ENCODE measurements at regions not wholly inside any gene's neighbourhood (a gene's known extent, or its start where the extent isn't known, plus 50 kb on each side); places are given as distances from the start of the nearest gene placed in this dataset.
"Not testable (repeated sequence)": the region's sequence is repeated elsewhere in the genome, so short reads cannot be mapped to it uniquely, and the experiment has no call there.

DNA sequence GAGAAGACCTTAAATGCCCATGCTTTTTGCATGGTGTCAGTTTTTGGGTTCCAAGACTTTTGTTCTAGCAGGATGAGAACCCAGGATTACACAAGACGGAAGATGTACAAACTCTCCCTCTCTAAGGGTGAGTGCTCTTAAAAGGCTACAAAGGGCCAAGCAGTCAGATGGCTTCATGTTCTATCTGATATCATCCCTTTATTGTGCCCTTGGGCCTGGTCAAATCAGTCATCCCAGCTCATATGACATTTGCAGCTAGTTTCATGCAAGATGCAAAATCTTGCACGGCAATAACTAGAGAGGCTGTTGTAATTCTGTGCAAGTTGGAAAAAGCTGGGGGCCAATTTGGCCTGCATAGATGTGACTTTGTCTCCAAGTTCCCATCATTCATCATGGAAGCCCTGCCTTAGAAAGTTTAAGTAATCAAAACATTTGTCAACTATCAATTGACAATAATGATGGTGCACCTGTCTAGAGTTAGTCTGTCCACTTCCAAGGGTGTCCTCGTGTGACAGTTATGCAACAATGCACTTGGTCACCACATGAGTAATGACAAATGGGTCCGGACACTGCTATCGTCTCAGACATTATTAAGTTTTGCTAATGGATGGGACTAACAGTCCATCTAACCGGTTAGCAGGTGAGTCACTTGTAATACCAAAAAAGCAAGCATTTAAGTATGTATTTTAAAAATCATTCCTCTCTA is 58.6 kb upstream of the ZFHX3 start:
- DNase-seq (ENCODE audit: low read depth) (no peak), FAIRE-seq (no peak)
- TF ChIP-seq, protein P1, sequence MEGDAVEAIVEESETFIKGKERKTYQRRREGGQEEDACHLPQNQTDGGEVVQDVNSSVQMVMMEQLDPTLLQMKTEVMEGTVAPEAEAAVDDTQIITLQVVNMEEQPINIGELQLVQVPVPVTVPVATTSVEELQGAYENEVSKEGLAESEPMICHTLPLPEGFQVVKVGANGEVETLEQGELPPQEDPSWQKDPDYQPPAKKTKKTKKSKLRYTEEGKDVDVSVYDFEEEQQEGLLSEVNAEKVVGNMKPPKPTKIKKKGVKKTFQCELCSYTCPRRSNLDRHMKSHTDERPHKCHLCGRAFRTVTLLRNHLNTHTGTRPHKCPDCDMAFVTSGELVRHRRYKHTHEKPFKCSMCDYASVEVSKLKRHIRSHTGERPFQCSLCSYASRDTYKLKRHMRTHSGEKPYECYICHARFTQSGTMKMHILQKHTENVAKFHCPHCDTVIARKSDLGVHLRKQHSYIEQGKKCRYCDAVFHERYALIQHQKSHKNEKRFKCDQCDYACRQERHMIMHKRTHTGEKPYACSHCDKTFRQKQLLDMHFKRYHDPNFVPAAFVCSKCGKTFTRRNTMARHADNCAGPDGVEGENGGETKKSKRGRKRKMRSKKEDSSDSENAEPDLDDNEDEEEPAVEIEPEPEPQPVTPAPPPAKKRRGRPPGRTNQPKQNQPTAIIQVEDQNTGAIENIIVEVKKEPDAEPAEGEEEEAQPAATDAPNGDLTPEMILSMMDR (IDR thresholded peaks at IDR 0.05; ENCODE audit: insufficient read depth, low read length, severe bottlenecking), result no peak
- Histone ChIP-seq H3K4me3 (ENCODE audit: low read depth, low read length) (no peak overlapping the region), H3K27me3 (ENCODE audit: control insufficient read depth, insufficient read depth, low read length) (no peaks in the 10 kb centered on the region), H3K36me3 (ENCODE audit: control insufficient read depth, insufficient read depth, low read length) (no peaks in the 10 kb centered on the region)

DNA sequence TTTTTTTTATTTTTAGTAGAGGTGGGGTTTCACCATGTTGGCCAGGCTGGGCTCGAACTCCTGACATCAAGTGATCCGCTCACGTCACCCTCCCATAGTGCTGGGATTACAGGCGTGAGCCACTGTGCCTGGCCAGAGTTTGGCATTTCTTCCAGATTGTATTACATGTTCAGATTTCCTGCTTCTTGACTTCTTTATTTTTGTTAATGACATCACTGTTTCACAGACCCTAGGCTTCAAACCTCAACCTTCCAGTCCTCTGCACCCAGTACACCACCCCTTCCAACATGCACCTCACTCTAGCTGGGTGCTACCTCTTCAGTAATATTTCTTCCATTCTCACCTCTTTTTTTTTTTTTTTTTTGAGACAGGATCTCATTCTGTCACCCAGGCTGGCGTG is 53.6 kb upstream of the ZFHX3 start:
- FAIRE-seq (no peak), DNase-seq (ENCODE audit: low read depth) (no peak)
- TF ChIP-seq, protein P1 (IDR thresholded peaks at IDR 0.05; ENCODE audit: insufficient read depth, low read length, severe bottlenecking), result no peak
- H3K4me3 ChIP-seq (ENCODE audit: low read depth, low read length), result no peak overlapping the region
- H3K36me3 ChIP-seq (ENCODE audit: control insufficient read depth, insufficient read depth, low read length), result no peaks in the 10 kb centered on the region
- no peaks in the 10 kb centered on the region for H3K27me3 ChIP-seq (ENCODE audit: control insufficient read depth, insufficient read depth, low read length)

DNA sequence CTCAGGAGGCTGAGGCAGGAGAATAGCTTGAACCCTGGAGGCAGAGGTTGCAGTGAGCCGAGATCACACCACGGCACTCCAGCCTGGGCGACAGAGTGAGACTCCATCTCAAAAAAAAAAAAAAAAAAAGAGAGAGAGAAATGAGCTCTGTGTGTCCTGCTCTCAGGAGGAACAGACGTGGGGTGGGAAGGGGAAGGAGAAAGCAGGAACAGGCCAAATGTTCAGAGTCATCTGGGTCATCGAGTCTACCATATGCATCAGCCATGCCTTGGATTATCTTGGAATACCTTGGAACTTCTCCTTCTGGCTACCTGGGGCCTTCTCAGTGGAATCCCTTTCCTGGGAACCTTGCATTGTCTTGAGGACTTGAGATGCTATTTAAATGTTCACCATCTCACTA is 51.7 kb upstream of the ZFHX3 start:
- not testable (repeated sequence) for FAIRE-seq; H3K36me3 ChIP-seq (ENCODE audit: control insufficient read depth, insufficient read depth, low read length); DNase-seq (ENCODE audit: low read depth); H3K4me3 ChIP-seq (ENCODE audit: low read depth, low read length); H3K27me3 ChIP-seq (ENCODE audit: control insufficient read depth, insufficient read depth, low read length)
